HL-60 (cell line): ENCODE measurements at regions not wholly inside any gene's neighbourhood (a gene's known extent, or its start where the extent isn't known, plus 50 kb on each side); places are given as distances from the start of the nearest gene placed in this dataset.

ENCODE experiments used
- CTCF ChIP-seq: IDR thresholded peaks from one replicate; pipeline ENCODE4 v1.5.1; 2011; ENCODE audit warnings: low read length, control low read depth, inconsistent platforms; ENCODE audit not compliant: insufficient read depth
- GABPA ChIP-seq: IDR thresholded peaks from 2 replicates; pipeline ENCODE4 v1.6.1; 2012; ENCODE audit warnings: low read depth
- POLR2AphosphoS5 ChIP-seq: IDR thresholded peaks from 2 replicates; pipeline ENCODE4 v1.6.1; 2012; ENCODE audit warnings: low read depth
- SPI1 ChIP-seq: IDR thresholded peaks from 2 replicates; pipeline ENCODE4 v1.6.1; 2012; ENCODE audit warnings: low read depth, mild to moderate bottlenecking, borderline replicate concordance
- TF ChIP-seq, protein P1 (sequence below): IDR thresholded peaks from 2 replicates; pipeline ENCODE4 v1.6.1; 2012; ENCODE audit warnings: low read depth; ENCODE audit not compliant: insufficient replicate concordance

GRCh38 chr5:37896159-37896558 is 56.3 kb upstream of the GDNF start:
- TF ChIP-seq CTCF (no peak), POLR2AphosphoS5 (no peak), GABPA (no peak), SPI1 (no peak)
- TF ChIP-seq, protein P1, sequence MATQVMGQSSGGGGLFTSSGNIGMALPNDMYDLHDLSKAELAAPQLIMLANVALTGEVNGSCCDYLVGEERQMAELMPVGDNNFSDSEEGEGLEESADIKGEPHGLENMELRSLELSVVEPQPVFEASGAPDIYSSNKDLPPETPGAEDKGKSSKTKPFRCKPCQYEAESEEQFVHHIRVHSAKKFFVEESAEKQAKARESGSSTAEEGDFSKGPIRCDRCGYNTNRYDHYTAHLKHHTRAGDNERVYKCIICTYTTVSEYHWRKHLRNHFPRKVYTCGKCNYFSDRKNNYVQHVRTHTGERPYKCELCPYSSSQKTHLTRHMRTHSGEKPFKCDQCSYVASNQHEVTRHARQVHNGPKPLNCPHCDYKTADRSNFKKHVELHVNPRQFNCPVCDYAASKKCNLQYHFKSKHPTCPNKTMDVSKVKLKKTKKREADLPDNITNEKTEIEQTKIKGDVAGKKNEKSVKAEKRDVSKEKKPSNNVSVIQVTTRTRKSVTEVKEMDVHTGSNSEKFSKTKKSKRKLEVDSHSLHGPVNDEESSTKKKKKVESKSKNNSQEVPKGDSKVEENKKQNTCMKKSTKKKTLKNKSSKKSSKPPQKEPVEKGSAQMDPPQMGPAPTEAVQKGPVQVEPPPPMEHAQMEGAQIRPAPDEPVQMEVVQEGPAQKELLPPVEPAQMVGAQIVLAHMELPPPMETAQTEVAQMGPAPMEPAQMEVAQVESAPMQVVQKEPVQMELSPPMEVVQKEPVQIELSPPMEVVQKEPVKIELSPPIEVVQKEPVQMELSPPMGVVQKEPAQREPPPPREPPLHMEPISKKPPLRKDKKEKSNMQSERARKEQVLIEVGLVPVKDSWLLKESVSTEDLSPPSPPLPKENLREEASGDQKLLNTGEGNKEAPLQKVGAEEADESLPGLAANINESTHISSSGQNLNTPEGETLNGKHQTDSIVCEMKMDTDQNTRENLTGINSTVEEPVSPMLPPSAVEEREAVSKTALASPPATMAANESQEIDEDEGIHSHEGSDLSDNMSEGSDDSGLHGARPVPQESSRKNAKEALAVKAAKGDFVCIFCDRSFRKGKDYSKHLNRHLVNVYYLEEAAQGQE, result no peak
